Limb (tissue), 2 donors: ENCODE measurements at regions not wholly inside any gene's neighbourhood (a gene's known extent, or its start where the extent isn't known, plus 50 kb on each side); places are given as distances from the start of the nearest gene placed in this dataset.

Experiments used
- DNase-seq, 2 donors: peaks; one replicate each; pipeline ENCODE4 v3.0.0-alpha.2; 2016; ENCODE audit errors: extremely low spot score in 2 of 2

DNA sequence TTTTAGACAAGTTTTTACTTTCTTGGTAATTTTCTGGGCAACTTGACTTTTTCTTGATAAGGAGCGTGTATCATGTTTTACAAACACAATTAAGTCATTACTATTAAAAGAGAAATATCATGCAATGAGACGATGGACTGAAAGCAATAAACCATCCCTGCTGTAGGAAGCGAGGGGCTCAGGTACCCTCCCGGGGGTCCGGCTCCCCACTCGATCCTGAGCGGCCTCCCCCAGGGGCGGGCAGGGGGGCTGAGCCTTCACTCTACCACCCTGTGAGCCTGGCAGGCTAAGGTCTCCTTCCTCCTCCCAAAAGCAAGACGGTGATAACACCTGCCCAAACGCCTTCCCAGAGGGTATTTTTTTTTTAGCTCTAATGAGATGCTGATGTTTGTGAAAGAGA is 51.8 kb upstream of the ADGRA1 start:
- DNase-seq = no peak

DNA sequence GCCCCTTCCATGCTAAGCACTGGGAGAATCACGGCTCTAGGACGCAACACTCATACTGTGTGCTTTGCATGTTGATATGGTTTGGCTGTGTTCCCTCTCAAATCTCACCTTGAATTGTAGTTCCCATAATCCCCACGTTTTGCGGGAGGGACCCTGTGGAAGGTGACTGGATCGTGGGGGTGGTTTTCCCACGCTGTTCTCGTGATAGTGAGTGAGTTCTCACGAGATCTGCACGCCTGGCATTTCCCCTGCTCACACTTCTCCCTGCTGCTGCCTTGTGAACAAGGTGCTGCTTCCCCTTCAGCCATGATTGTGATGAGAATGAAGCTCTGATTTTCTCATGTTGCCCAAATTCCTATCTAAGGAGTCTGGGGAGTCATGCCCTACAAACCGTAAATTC is 53.0 kb upstream of the ADGRA1 start:
- no peak for DNase-seq

DNA sequence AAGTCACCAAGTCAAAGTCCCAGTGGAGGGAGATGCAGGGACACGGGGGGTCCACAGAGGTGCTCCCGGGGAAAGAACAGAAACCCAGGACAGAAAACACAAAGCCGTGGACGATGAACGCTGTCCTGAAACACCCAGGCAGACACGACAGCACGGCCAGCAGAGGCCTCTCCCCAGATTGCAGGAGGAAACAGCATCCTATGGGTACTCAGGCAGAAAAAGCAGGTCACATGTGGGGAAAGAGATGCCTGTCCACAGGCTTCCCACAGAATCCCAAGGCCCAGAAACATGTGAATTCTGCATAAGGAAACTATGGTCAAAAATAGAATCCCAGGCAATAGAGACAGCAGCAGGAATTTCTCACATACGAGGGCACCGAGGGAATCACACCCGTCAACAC is 53.6 kb upstream of the ADGRA1 start:
- DNase-seq = no peak

DNA sequence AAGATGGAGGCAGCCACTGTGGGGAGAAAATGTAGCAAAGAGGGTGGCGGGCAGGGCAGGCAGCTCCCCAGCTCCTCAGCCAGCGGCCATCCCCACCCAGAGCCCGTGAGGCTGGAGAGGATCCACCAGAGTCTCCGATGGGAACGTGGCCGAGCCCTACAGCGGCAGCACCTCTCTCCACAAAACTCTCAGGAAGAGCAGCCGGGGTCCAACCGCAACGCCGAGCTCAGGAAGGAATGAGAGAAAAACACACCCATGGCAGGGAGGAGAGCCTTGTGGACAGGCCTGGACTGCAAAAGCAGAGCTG is 54.0 kb upstream of the ADGRA1 start:
- no peak for DNase-seq

DNA sequence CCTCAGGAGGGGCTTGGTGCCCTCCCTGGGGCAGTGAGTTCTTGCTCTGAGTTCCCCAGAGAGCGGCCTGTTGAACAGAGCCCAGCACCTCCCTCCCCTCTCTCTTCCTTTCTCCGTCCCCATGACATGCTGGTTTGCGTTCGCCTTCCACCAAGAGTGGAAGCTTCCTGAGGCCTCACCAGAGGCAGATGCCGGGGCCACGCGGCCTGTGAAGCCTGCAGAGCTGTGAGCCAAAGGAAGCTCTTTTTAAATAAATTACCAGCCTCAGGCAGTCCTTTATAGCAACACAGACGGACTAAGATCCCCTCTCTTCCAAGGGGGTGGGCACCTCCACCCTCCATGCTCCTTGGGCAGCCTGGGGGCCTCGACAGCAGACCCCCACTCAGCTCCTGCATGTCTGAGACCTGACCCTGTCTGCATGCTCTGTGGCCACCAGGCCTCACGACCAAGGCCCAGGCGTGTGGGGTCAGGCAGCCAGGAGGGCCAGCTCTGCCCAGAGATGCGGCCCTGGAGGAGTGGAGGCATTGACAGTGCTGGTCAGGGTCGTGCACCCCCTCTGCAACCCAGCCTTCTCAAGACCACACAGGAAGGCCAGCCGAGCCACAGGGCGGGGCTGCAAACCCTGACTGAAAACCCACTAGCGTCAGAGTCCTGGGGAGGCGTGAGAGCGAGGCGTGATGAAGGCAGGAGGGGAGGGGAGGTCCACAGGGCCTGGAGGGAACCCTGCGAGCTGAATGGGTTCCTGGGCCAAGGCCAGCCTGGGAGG is 54.6 kb upstream of the ADGRA1 start:
- DNase-seq = no peak

DNA sequence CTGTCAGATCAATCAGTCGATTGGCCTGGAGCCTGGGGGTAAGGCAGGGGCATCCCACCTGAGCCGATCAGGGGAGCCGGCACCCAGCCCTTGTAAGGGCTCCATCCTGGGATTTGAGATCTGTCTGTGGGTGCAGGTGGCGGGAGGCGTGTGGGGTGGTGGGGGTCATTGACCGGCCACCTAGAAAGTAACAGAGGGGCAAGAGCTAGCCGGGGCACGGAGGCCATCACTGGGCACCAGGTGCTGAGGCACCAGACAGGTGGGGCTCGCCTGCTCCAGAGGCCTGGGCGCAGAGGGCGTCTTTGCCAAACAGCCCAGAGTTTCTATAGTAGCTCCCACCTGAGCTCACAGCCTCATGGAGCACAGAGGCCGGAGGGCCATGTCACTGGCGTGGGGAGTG is 55.5 kb upstream of the ADGRA1 start:
- no peak for DNase-seq

DNA sequence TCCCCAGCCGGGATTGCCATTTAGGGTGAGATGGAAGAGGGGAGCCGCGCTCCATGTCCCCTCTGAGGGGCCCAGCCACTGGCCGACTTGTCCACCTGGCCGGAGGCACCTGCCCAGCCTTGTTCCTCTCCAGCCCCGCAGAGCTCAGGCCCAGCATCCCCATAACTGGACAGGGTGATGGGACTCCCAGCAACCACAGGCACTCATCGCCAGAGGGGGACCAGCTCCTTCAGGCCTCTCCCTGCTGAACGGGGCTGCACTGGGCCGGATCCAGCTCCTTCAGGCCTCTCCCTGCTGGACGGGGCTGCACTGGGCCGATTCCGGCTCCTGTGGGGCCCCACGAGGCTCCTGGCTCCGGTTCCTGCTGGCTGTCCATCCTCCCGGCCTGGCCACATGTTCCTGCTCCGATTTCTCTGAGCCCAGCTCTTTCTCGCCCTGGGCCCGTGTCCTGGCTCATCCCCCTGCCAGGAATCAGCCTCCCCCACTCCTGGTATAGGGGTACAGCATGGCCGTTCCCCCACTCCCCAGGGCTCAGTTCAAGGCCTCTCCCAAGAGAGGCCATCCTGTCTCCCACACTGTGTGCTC is 56.1 kb upstream of the ADGRA1 start:
- DNase-seq = no peak

DNA sequence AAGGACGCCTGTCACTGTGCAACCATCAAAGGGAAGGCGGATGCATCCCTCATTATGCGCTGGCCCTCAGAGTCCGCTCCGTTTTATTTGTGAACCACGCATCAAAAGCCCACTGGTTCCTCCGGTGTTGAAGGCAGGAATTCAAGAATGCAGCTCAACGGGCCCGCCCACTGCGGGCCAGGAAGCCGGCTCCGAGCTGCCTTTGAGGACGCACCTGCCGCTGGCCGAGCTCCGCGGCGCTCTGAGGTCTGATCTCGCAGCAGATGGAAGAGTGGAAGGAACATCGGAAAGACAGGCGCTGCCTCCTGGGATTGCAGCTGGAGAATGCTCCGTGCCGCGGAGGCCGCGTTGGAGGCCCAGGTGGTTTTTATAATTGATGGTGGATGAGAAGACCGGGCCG is 56.9 kb upstream of the ADGRA1 start:
- peak; percentile 20 to 56 for DNase-seq

DNA sequence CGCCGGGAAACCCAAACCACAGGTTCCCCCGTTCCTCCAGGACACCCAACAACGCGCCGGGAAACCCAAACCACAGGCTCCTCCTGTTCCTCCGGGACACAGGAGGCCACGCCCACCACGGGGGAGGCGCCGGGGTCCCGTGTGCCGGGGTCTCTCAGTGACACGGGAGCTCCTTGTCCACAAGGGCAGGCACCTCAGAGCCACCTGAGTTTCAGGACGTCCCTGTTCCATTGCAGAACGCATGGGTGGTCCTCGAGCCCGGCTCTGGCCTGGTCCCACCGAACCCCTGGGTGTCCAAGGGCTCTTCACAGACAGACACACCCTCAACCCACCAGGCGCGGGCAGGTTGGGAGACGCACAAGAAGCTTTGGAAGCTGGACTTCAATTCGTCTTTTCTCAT is 57.6 kb upstream of the ADGRA1 start:
- no peak for DNase-seq

DNA sequence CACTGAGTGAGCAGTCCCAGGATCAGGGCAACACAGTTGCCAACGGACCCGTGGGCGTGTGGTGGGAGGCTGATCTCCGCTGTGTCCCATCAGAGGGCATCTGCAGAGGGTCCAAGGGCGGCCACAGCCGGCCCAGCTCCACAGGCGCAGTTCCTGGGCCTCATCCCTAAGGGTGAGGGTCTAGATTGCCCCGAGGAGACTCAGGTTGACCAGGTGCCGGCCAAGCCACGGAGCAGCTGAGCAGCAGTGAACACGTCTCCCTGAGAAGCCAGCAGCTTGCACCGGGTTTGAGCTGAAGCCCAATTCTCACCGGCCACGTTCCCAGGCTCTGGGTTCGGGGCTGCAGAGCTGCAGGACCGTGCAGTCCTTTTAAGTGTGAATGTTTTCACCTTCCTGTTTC is 58.8 kb upstream of the ADGRA1 start:
- DNase-seq = no peak

DNA sequence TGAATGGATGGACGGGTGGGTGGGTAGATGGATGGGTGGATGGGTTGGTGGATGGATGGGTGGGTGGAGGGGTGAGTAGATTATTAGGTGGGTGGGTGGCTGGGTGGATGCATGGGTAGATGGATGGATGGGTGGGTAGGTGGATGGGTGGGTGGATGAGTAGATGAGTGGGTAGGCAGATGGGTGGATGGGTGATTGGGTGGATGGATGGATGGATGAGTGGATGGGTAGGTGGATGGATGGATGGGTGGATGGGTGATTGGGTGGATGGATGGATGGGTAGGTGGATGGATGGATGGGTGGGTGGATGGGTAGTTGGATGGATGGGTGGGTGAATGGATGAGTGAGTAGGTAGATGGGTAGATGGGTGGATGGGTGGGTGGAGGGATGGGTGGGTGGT is 59.6 kb upstream of the ADGRA1 start:
- DNase-seq = no peak

DNA sequence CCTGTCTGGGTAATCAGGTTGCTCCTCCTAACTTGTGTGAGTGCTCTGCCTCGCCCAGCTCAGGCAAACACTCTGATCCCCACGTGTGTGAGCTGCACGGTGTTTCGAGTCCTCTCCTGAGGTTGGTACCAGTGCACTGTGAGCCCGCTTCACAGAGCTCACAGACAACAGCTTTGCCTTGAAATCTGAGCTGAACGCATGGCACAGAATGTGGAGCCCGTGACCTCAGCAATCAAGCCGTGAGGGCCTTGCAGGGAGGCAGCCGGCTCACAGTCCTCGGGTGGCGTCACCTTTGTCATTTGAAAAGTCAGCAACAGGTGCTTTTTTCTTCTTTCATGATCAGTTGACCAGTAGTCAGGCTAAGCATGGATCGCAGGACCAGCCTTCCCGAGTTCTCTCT is 60.2 kb upstream of the ADGRA1 start:
- no peak for DNase-seq

DNA sequence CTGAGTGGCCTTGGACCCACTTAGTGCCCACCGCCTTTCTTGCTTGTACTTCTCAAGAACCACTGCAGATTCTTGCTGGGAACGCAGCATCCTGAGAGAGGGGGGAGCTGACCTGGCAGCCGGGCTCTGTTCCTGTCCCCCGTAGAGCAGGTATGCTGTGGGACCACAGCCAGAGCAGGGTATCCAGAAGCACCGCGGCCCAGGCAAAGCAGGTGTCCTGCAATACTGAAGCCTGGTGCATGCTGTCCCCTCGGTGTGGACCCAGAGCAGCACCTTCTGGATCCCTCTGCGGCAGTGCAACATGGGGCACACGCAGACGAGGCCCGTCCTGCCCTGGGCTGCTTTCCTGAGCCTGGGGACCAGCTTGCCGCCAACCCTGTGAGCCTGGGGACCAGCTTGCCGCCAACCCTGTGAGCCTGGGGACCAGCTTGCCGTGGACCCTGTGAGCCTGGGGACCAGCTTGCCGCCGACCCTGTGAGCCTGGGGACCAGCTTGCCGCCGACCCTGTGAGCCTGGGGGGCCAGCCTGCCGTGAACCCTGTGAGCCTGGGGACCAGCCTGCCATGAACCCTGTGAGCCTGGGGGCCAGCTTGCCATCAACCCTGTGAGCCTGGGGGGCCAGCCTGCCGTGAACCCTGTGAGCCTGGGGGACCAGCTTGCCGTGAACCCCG is 60.9 kb upstream of the ADGRA1 start:
- no peak for DNase-seq

DNA sequence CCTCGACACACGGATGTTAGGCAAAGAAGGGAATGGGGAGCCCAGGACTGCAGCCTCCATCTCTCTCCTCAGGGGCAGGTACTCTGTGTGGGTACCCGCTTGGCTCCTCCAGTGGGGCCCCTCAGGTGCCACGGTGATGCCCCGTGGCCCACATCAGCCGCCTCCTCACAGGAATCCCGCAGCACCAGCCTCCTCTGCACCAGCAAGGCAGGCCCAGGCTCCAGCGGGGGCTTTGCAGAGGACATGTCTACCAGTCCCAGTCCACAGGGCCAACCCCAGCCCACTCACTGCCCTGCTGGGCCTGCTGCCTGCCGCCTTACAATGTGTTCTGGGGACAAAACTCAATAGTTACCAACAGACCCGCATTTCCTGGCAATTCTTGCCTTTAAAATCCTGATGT is 61.6 kb upstream of the ADGRA1 start:
- no peak for DNase-seq

DNA sequence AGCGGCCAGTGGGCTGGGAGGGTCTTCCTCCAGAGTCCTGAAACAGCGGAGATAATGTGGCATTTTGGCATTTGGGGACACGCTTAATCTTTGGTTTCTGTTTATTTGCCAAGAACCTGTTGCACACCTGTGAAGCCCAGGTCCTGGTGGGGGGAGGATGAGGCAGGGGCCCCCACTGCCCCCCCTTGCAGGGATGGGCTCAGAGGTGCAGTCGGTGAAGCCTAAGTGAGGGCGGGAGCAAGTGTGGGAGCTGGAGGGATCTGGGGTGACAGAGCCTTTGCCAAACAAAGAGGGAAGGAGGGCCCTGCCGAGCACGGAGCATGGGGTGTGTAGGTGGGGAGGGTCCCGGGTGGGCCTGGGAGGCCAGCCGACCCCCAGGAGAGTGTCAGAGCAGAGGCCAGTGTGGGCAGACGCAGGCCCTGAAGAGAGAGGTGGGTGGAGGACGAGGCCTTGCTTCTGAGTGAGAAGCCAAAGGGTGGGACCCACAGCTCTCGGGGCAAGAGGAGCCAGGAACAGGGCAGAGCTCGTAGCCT is 62.1 kb upstream of the ADGRA1 start:
- DNase-seq = no peak

DNA sequence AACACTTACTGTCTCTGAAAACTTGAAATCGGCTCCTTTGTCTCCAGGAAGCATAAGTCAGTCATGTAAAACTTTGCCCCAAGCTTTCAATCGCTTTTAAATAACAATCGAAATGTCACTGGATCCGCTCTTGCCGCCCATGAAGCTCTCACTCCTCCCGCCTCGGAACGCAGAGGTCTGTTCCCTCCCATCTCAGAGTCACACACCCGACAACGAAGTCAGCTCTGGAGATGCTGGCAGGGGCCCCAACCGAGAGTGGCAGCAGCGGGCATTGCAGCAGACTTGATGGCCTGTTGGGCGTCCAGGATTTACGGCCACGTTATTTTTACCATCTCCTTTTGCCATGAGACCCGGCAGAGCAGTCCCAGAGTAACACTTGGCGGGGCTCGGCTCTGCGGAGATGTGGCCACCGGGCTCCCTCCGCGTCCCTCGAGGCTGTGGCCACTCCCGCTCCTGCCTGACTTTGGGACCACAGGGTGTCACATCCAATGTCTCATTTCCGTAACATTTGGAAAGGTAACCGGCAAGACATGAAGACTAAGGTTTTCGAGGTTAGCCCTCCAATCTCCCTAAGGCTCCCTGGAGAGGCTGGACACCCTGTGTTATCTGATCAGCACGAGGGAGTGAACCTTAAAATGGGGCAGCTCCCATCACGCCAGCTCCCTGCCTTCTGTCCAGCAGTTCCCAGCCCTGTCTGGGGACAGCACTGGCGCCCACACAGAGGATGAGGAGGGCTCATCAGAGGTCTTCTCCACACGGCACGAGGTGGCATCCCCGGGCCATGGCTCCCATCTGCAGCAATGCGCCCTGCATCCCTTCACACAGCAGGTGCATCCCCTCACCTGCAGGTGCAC is 62.8 kb upstream of the ADGRA1 start:
- DNase-seq = no peak

DNA sequence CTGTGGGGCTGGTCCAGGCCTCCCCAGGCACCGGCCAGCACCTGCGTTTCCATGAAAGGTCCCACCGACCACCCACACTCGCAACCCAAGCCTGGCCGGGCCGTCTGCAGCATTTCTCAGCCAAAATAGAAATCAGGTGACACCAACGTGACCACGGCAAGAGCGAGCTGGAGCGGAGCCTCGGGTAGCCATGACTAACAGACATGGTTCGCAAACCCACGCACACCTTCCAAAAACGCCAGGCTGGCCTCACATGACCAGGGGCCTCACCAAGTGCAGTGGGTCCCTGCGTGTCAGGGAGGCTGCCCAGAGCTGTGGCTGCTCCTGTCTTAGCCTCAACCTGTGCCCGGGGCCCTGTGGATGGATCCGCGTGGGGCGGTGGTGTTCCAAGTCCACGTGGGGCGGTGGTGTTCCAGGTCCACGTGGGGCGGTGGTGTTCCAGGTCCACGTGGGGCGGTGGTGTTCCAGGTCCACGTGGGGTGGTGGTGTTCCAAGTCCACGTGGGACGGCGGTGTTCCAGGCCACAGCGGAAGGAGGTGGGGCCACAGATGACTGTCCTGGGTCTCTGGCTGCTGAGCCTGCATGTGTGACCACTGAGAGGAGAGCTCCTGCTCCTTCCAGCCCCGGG is 64.4 kb upstream of the ADGRA1 start:
- no peak for DNase-seq

DNA sequence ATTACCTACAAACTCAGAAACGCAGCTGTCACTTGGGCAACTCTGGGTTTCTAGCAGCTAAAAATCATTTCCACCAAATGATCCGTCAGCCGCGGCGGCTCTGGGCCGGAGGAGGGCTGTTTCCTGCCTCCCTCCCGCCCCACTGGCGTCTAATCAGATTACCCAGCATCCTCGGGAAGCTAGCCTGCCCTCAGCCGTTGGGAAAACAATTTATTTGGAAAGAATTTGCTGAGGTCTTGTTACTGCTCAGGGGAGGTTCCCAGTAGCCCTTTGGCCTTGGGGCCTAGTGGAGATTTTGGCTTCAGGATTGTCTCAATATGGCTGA is 65.0 kb upstream of the ADGRA1 start:
- peak; percentile 42 to 53 for DNase-seq

DNA sequence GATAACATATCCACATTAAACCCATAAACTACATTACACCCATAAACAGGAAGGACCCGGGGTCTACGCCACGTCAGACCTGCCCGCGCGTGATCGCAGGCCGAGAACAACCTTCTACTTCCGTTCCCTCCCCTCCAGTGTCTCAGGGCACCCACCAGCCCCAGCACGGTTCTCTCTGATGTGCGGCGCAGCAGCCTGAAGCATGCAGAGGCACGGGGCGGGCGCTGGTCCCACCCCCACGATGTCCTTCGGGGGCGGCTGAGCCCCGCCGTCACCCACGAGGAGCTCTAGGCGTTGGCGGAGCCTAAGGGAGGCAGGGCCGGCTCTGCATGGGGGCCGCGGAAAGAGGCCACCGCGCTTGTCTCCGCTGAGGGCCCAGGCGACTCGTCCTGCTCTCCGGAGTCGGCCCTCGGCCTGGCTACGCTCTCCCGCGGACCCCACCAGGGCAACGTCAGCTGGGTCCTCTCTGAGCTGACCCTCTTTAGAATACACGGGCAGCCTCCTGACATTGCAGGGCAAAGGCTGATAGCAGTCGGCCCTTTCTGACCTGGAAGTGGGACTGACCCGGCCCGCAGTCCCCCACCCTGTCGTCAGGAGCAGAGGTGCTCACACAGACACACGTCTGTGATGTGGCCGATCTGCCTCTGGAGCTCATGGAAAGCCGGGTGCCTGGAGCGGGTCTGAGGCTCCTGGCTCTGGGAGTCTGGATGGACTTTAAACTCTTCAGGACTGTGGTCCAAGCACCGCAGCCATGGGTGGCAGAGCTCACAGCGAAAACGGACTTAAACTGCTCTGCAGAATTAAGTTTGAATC is 65.6 kb upstream of the ADGRA1 start:
- DNase-seq = no peak

DNA sequence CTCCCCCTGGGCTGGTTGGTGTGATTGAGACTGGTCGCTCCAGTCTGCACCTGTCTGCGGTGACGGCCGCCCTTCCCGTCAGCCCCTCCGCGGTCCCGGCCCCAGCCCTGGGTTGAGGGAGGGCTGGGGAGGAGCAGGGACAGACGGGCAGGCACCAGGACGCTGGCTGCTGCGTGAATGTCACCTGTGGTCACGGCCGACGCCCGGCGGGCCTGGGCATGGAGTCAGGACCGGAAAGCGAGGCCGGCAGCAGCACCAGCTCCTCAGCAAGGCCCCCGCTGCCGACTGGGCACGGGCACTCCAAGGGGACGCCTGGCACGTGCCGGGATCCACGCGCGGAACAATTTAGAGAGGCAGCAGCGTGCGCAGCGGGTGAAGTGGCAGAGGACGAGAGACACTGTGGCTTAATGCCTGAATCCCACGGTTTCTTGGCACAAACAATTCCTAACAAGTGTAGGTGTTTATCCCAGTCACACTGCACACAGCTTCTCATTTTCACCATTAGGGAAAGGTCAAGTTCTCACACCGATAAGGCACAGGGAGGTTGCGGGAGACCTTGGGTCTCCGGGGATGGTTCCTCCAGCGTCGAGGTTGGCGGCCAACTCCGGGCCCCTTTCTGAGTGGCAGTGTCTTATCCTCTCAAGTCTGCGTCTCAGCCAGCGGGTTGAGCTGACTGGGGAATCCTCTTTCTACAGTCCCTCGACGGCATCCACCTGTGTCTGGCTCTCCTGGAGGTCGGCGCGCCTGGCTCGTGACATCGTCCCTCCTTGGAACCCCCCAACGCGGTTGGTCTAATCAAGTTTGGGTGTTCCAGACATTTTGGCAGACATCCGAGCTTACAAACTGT is 66.4 kb upstream of the ADGRA1 start:
- DNase-seq = no peak
